ENCODE measurements at regions not wholly inside any gene's neighbourhood (a gene's known extent, or its start where the extent isn't known, plus 50 kb on each side); places are given as distances from the start of the nearest gene placed in this dataset.

- DNase-seq, result no peak
- TF ChIP-seq GATA1 (IDR thresholded peaks at IDR 0.05; ENCODE audit: low read depth, low read length), result no peak
- TF ChIP-seq POLR2A (IDR thresholded peaks at IDR 0.05; ENCODE audit: low read length), result no peak
Observed at GRCh38 chr4:53671757-53672156, 80.5 kb upstream of the LNX1 start.

GRCh38 chr4:53659737-53660136, 68.5 kb upstream of the LNX1 start:
- TF ChIP-seq POLR2A (IDR thresholded peaks at IDR 0.05; ENCODE audit: low read length), result no peak
- no peak for TF ChIP-seq GATA1 (IDR thresholded peaks at IDR 0.05; ENCODE audit: low read depth, low read length)
- DNase-seq, result no peak

- no peak for TF ChIP-seq GATA1 (IDR thresholded peaks at IDR 0.05; ENCODE audit: low read depth, low read length)
- TF ChIP-seq POLR2A (IDR thresholded peaks at IDR 0.05; ENCODE audit: low read length), result no peak
- no peak for DNase-seq
Observed at GRCh38 chr4:53659112-53659511, 67.8 kb upstream of the LNX1 start.

- DNase-seq, result no peak
- TF ChIP-seq GATA1 (IDR thresholded peaks at IDR 0.05; ENCODE audit: low read depth, low read length) (no peak), POLR2A (IDR thresholded peaks at IDR 0.05; ENCODE audit: low read length) (no peak)
Observed at GRCh38 chr4:53658029-53658428, 66.7 kb upstream of the LNX1 start.

GRCh38 chr4:53656421-53656981, 65.2 kb upstream of the LNX1 start:
- TF ChIP-seq POLR2A (IDR thresholded peaks at IDR 0.05; ENCODE audit: low read length), result no peak
- TF ChIP-seq GATA1 (IDR thresholded peaks at IDR 0.05; ENCODE audit: low read depth, low read length), result no peak
- DNase-seq, result no peak

GRCh38 chr4:53654300-53654758, 63.0 kb upstream of the LNX1 start:
- DNase-seq, result no peak
- no peak for TF ChIP-seq POLR2A (IDR thresholded peaks at IDR 0.05; ENCODE audit: low read length)

- peak in 1 of 2 experiments; percentile 3 for DNase-seq
Observed at GRCh38 chr4:53653484-53654053, 62.3 kb upstream of the LNX1 start.

GRCh38 chr4:53651156-53651735, 60.0 kb upstream of the LNX1 start:
- no peak for TF ChIP-seq POLR2A (IDR thresholded peaks at IDR 0.05; ENCODE audit: low read length)
- TF ChIP-seq GATA1 (IDR thresholded peaks at IDR 0.05; ENCODE audit: low read depth, low read length), result no peak
- DNase-seq, result no peak

More at GRCh38 chr4:53653484-53654053, 62.3 kb upstream of the LNX1 start:
- TF ChIP-seq POLR2A (IDR thresholded peaks at IDR 0.05; ENCODE audit: low read length) (no peak), GATA1 (IDR thresholded peaks at IDR 0.05; ENCODE audit: low read depth, low read length) (no peak)

- TF ChIP-seq GATA1 (IDR thresholded peaks at IDR 0.05; ENCODE audit: low read depth, low read length) (no peak), POLR2A (IDR thresholded peaks at IDR 0.05; ENCODE audit: low read length) (no peak)
- DNase-seq, result no peak
Observed at GRCh38 chr4:53649357-53649756, 58.1 kb upstream of the LNX1 start.

- TF ChIP-seq GATA1 (IDR thresholded peaks at IDR 0.05; ENCODE audit: low read depth, low read length) (no peak), POLR2A (IDR thresholded peaks at IDR 0.05; ENCODE audit: low read length) (no peak)
- no peak for DNase-seq
Observed at GRCh38 chr4:53647547-53647946, 56.3 kb upstream of the LNX1 start.

GRCh38 chr4:53646795-53647194, 55.5 kb upstream of the LNX1 start:
- DNase-seq, result no peak
- no peak for TF ChIP-seq GATA1 (IDR thresholded peaks at IDR 0.05; ENCODE audit: low read depth, low read length)
- no peak for TF ChIP-seq POLR2A (IDR thresholded peaks at IDR 0.05; ENCODE audit: low read length)

GRCh38 chr4:53645108-53645507, 53.8 kb upstream of the LNX1 start:
- TF ChIP-seq POLR2A (IDR thresholded peaks at IDR 0.05; ENCODE audit: low read length), result no peak
- TF ChIP-seq GATA1 (IDR thresholded peaks at IDR 0.05; ENCODE audit: low read depth, low read length), result no peak
- no peak for DNase-seq

GRCh38 chr4:53644607-53645006, 53.3 kb upstream of the LNX1 start:
- DNase-seq, result no peak
- TF ChIP-seq POLR2A (IDR thresholded peaks at IDR 0.05; ENCODE audit: low read length) (no peak), GATA1 (IDR thresholded peaks at IDR 0.05; ENCODE audit: low read depth, low read length) (no peak)

All from erythroblast (primary cell).